Left lung (tissue), 4 donors: ENCODE measurements at regions not wholly inside any gene's neighbourhood (a gene's known extent, or its start where the extent isn't known, plus 50 kb on each side); places are given as distances from the start of the nearest gene placed in this dataset.
"Not testable (repeated sequence)": the region's sequence is repeated elsewhere in the genome, so short reads cannot be mapped to it uniquely, and the experiment has no call there.

Experiments
- ATAC-seq: fragments of 200-7000 bp; cut with Tn5 transposase; one replicate; pipeline ENCODE4 v1.9.1; 2020; ENCODE audit warnings: moderate library complexity
- DNase-seq, 4 donors: peaks; one replicate each; pipeline ENCODE4 v3.0.0-alpha.2; 2013 to 2020
- H3K27ac ChIP-seq, 2 donors: fragments of 200-600 bp; sonication (generic) in 1 of 2; one replicate each; pipeline versions ENCODE4 v1.5.0 to v1.8.0; 2020 to 2021
- H3K27me3 ChIP-seq, 2 donors: fragments of 200-600 bp; sonication (generic) in 1 of 2; one replicate each; pipeline versions ENCODE4 v1.5.0 to v1.8.0; 2020 to 2021
- H3K36me3 ChIP-seq, 2 donors: fragments of 200-600 bp; sonication (generic) in 1 of 2; one replicate each; pipeline versions ENCODE4 v1.5.0 to v1.8.0; 2020 to 2021
- H3K4me1 ChIP-seq, 2 donors: fragments of 200-600 bp; one replicate each; pipeline ENCODE4 v1.8.0; 2021
- H3K4me3 ChIP-seq, 2 donors: fragments of 200-600 bp; sonication (generic) in 1 of 2; one replicate each; pipeline versions ENCODE4 v1.5.0 to v1.8.0; 2020 to 2021; ENCODE audit warnings: mild to moderate bottlenecking in 1 of 2
- H3K9me3 ChIP-seq, 2 donors: fragments of 200-600 bp; sonication (generic) in 1 of 2; one replicate each; pipeline versions ENCODE4 v1.5.0 to v1.8.0; 2020 to 2021
- intact Hi-C, 2 donors: fragments of 100-400 bp; cut with DNase I; formaldehyde crosslinking; loops; one replicate each; pipeline versions ENCODE4 v1.11.2 to v1.14.2; 2022
- TF ChIP-seq, protein P1 (sequence below), 2 donors: fragments of 200-600 bp; sonication (generic) in 1 of 2; IDR thresholded peaks; one replicate each; pipeline versions ENCODE4 v1.5.0 to v1.8.0; 2021; ENCODE audit warnings: antibody characterized with exemption in 2 of 2
- donor health status: DM: no; HTN: yes; CAD: no.
- donor health status: DM: no; HTN: no; CAD: no.

DNA sequence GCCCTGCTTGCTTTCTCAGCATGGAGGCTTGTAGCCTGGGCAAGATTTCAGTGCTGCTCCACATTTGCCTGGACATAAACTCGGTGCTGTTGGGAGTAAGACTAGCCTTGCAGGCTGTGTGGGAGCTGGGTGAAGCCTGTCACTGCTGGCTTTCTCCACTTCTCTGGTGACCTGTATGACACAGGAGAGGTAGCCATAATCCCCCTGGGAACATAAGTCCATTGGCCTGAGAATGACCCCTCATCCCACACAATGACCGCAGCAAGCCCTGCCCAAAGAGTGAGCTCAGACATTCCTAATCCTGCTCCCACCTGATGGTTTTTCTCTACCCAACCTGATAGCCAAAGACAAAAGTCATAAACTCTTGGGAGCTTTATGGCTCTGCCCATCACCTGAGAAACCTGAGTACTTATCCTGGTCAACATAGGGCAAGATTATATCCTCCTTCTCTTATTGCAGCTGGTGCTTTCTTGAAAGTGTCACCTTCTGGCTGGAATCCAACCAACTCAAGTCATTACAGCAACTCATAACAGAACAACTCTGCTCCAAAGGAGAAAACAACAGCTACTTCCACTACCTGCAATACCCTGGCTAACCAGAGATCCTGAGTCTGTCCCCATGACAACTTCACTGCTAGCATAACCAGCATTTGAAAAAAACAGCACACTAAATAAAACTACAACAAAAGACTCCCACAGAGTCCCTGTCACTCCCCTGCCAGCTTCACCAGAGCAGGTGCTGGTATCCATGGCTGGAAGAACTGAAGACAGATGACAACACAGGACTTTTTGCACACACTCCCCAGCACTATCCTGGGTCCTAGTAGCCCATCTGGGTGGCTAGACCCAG, 834.4 kb upstream of the DDX18 start:
- Histone ChIP-seq H3K4me1 (no peaks in the 10 kb centered on the region), H3K4me3 (no peak overlapping the region), H3K27ac (no peak overlapping the region), H3K9me3 (peaks cover 0 to 38% of the 10 kb centered on the region in 2 donors), H3K27me3 (no peaks in the 10 kb centered on the region), H3K36me3 (no peaks in the 10 kb centered on the region)
- DNase-seq (no peak), ATAC-seq (no peak)
- intact Hi-C loops = no loop called here
- TF ChIP-seq, protein P1, sequence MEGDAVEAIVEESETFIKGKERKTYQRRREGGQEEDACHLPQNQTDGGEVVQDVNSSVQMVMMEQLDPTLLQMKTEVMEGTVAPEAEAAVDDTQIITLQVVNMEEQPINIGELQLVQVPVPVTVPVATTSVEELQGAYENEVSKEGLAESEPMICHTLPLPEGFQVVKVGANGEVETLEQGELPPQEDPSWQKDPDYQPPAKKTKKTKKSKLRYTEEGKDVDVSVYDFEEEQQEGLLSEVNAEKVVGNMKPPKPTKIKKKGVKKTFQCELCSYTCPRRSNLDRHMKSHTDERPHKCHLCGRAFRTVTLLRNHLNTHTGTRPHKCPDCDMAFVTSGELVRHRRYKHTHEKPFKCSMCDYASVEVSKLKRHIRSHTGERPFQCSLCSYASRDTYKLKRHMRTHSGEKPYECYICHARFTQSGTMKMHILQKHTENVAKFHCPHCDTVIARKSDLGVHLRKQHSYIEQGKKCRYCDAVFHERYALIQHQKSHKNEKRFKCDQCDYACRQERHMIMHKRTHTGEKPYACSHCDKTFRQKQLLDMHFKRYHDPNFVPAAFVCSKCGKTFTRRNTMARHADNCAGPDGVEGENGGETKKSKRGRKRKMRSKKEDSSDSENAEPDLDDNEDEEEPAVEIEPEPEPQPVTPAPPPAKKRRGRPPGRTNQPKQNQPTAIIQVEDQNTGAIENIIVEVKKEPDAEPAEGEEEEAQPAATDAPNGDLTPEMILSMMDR (IDR thresholded peaks at IDR 0.05) = no peak

DNA sequence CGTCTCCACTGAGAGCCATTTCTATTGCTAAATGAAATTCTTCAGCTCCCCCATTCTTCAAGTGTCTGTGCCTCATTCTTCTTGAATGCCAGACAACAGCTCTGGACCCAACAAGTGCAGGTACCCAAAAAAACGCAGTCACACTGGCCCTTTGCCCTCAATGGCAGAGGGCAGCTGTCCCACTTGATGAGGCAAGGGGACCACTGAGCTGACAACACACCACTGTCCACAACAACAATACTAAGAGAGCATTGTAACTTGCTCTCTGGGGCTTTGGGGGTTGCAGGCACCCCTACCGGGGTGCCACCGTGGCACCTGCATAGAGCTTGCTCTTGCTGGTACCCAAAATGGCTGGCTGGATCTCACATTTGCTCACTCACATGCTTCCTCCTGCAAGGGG, 827.0 kb upstream of the DDX18 start:
- DNase-seq (peak in 1 of 4 donors; percentile 23), ATAC-seq (no peak)
- Histone ChIP-seq H3K4me3 (no peak overlapping the region), H3K9me3 (peaks cover 0 to 21% of the 10 kb centered on the region in 2 donors), H3K36me3 (no peaks in the 10 kb centered on the region), H3K4me1 (no peaks in the 10 kb centered on the region), H3K27ac (no peak overlapping the region), H3K27me3 (no peaks in the 10 kb centered on the region)
- TF ChIP-seq, protein P1 (IDR thresholded peaks at IDR 0.05) = no peak
- intact Hi-C loops = no loop called here

DNA sequence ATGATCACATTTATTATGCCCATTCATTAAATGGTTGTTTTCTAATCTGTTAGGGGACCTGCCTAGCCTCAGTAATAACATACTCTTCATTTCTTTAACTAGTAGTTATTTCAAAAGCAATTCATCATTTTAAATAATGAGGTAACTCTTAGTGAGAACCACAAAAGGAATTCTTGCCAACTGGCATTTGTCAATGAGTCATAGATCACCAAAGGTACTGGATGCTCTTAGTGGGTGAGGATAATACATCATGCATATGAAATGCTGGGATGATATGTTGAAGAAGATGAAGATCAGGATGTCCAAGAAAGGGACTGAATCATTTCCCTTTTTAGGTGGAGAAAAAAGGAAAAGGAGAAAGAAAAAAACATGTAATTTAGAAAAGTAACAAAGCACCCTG, 826.2 kb upstream of the DDX18 start:
- Histone ChIP-seq H3K4me1 (no peaks in the 10 kb centered on the region), H3K9me3 (peaks cover 0 to 18% of the 10 kb centered on the region in 2 donors), H3K27ac (no peak overlapping the region), H3K4me3 (no peak overlapping the region), H3K36me3 (no peaks in the 10 kb centered on the region), H3K27me3 (no peaks in the 10 kb centered on the region)
- intact Hi-C loops = no loop called here
- ATAC-seq (no peak), DNase-seq (no peak)
- TF ChIP-seq, protein P1 (IDR thresholded peaks at IDR 0.05) = no peak

DNA sequence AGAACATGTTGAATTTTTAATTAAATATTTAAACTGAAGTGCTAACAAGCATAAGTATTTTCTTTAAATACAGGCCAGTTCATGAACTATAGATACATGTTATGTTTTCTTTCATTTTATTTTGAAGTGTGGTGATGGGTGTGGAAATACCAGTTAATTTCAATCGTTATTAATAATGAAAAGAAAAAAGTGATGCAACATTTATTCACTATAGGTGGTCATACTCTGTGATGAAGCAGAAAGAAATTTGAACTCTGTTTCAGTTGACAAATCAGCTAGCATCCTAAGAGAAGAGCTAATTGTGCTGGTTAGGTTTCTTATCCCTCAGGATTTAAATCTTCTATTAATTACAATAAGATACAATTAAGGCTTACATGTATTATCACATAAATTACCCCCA, 795.1 kb upstream of the DDX18 start:
- no peaks in the 10 kb centered on the region for H3K36me3 ChIP-seq
- H3K4me3 ChIP-seq = no peak overlapping the region
- DNase-seq (no peak), ATAC-seq (no peak)
- intact Hi-C loops = no loop called here
- TF ChIP-seq, protein P1 (IDR thresholded peaks at IDR 0.05) = no peak
- H3K27me3 ChIP-seq = no peaks in the 10 kb centered on the region
- H3K27ac ChIP-seq = no peak overlapping the region
- H3K9me3 ChIP-seq = no peaks in the 10 kb centered on the region
- H3K4me1 ChIP-seq = no peaks in the 10 kb centered on the region

DNA sequence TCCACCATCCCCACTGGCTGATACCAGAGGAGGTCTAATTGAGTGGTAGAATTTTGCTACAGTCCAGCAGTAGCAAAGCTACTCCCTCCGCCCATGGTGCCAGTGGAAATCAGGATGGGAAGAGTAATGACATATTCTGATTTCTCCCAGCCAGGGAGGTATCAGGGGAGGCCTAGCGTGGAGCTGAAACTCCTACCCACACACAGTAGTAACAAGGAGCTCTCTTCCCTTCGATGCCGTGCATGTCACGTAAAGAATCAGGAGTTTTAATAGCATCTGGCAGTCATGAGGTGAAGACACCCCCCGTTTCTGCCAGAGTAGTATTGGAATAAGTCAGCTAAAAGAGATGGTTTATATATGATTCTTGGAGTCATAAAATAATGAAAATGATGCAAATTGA, 786.8 kb upstream of the DDX18 start:
- ATAC-seq (no peak), DNase-seq (no peak)
- Histone ChIP-seq H3K4me1 (no peaks in the 10 kb centered on the region), H3K4me3 (no peak overlapping the region), H3K27ac (no peak overlapping the region), H3K27me3 (no peaks in the 10 kb centered on the region), H3K9me3 (peaks cover 0 to 26% of the 10 kb centered on the region in 2 donors), H3K36me3 (no peaks in the 10 kb centered on the region)
- intact Hi-C loops = no loop called here
- TF ChIP-seq, protein P1 (IDR thresholded peaks at IDR 0.05) = no peak

DNA sequence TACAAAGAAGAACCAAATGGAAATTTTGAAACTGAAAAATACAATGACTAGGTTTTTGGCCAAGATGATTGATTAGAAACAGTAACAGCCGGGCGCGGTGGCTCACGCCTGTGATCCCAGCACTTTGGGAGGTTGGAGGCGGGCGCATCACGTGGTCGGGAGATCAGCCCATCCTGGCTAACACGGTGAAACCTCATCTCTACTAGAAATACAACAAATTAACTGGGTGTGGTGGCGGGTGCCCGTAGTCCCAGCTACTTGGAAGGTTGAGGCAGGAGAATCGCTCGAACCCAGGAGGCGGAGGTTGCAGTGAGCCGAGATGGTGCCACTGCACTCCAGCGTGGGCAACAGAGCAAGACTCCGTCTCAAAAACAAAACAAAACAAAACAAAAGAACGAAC, 785.8 kb upstream of the DDX18 start:
- H3K4me3 ChIP-seq, H3K36me3 ChIP-seq, H3K27ac ChIP-seq, H3K4me1 ChIP-seq, intact Hi-C loops, H3K27me3 ChIP-seq, ATAC-seq: not testable (repeated sequence)
- H3K9me3 ChIP-seq = peaks cover 0 to 34% of the 10 kb centered on the region in 2 donors
- peak in 1 of 4 donors; percentile 48 for DNase-seq
